ENCODE measurements at regions not wholly inside any gene's neighbourhood (a gene's known extent, or its start where the extent isn't known, plus 50 kb on each side); places are given as distances from the start of the nearest gene placed in this dataset.

- in situ Hi-C loops (cut with MboI; ENCODE audit: low sequenced_read_pairs) = no loop called here
- Histone ChIP-seq H3K36me3 (replicated peaks) (no peaks in the 10 kb centered on the region), H3K27me3 (ENCODE audit: low read depth) (no peaks in the 10 kb centered on the region), H3K4me1 (no peaks in the 10 kb centered on the region), H3K9me3 (no peaks in the 10 kb centered on the region), H3K4me3 (no peak overlapping the region)
- no peak for DNase-seq (ENCODE audit: low spot score in 2 of 2)
Measured at GRCh38 chr18:37764541-37765288, 199.1 kb upstream of the CELF4 start.

GRCh38 chr18:37762076-37762621 lies 196.6 kb upstream of the CELF4 start:
- Histone ChIP-seq H3K4me1 (no peaks in the 10 kb centered on the region), H3K4me3 (no peak overlapping the region), H3K27me3 (ENCODE audit: low read depth) (no peaks in the 10 kb centered on the region), H3K9me3 (no peaks in the 10 kb centered on the region), H3K36me3 (replicated peaks) (no peaks in the 10 kb centered on the region)
- in situ Hi-C loops (cut with MboI; ENCODE audit: low sequenced_read_pairs) = no loop called here
- no peak for DNase-seq (ENCODE audit: low spot score in 2 of 2)

GRCh38 chr18:37754141-37754540 lies 188.5 kb upstream of the CELF4 start:
- Histone ChIP-seq H3K27me3 (ENCODE audit: low read depth) (no peaks in the 10 kb centered on the region), H3K4me3 (no peak overlapping the region), H3K4me1 (no peaks in the 10 kb centered on the region), H3K9me3 (no peaks in the 10 kb centered on the region), H3K36me3 (replicated peaks) (no peaks in the 10 kb centered on the region)
- in situ Hi-C loops (cut with MboI; ENCODE audit: low sequenced_read_pairs) = no loop called here
- no peak for DNase-seq (ENCODE audit: low spot score in 2 of 2)

- Histone ChIP-seq H3K9me3 (no peaks in the 10 kb centered on the region), H3K4me3 (no peak overlapping the region), H3K27me3 (ENCODE audit: low read depth) (no peaks in the 10 kb centered on the region), H3K36me3 (replicated peaks) (no peaks in the 10 kb centered on the region), H3K4me1 (no peaks in the 10 kb centered on the region)
- in situ Hi-C loops (cut with MboI; ENCODE audit: low sequenced_read_pairs) = no loop called here
- DNase-seq (ENCODE audit: low spot score in 2 of 2) = no peak
Measured at GRCh38 chr18:37742436-37742835, 176.8 kb upstream of the CELF4 start.

- Histone ChIP-seq H3K27me3 (ENCODE audit: low read depth) (no peaks in the 10 kb centered on the region), H3K36me3 (replicated peaks) (no peaks in the 10 kb centered on the region), H3K9me3 (no peaks in the 10 kb centered on the region), H3K4me3 (no peak overlapping the region), H3K4me1 (no peaks in the 10 kb centered on the region)
- DNase-seq (ENCODE audit: low spot score in 2 of 2) = no peak
- in situ Hi-C loops (cut with MboI; ENCODE audit: low sequenced_read_pairs) = no loop called here
Measured at GRCh38 chr18:37741032-37741623, 175.5 kb upstream of the CELF4 start.

- Histone ChIP-seq H3K9me3 (no peaks in the 10 kb centered on the region), H3K4me1 (no peaks in the 10 kb centered on the region), H3K4me3 (no peak overlapping the region), H3K27me3 (ENCODE audit: low read depth) (no peaks in the 10 kb centered on the region), H3K36me3 (replicated peaks) (no peaks in the 10 kb centered on the region)
- in situ Hi-C loops (cut with MboI; ENCODE audit: low sequenced_read_pairs) = no loop called here
- DNase-seq (ENCODE audit: low spot score in 2 of 2) = no peak
Measured at GRCh38 chr18:37734406-37734805, 168.8 kb upstream of the CELF4 start.

- no peaks in the 10 kb centered on the region for H3K9me3 ChIP-seq
- H3K4me1 ChIP-seq = no peaks in the 10 kb centered on the region
- in situ Hi-C loops (cut with MboI; ENCODE audit: low sequenced_read_pairs) = no loop called here
- no peak for DNase-seq (ENCODE audit: low spot score in 2 of 2)
- no peak overlapping the region for H3K4me3 ChIP-seq
- H3K36me3 ChIP-seq (replicated peaks) = no peaks in the 10 kb centered on the region
- H3K27me3 ChIP-seq (ENCODE audit: low read depth) = no peaks in the 10 kb centered on the region
Measured at GRCh38 chr18:37729716-37730115, 164.1 kb upstream of the CELF4 start.

- in situ Hi-C loops (cut with MboI; ENCODE audit: low sequenced_read_pairs) = no loop called here
- no peak for DNase-seq (ENCODE audit: low spot score in 2 of 2)
- no peaks in the 10 kb centered on the region for H3K4me1 ChIP-seq
- H3K4me3 ChIP-seq = no peak overlapping the region
- no peaks in the 10 kb centered on the region for H3K9me3 ChIP-seq
- no peaks in the 10 kb centered on the region for H3K36me3 ChIP-seq (replicated peaks)
- no peaks in the 10 kb centered on the region for H3K27me3 ChIP-seq (ENCODE audit: low read depth)
Measured at GRCh38 chr18:37724206-37724605, 158.6 kb upstream of the CELF4 start.

- Histone ChIP-seq H3K4me3 (no peak overlapping the region), H3K9me3 (no peaks in the 10 kb centered on the region), H3K36me3 (replicated peaks) (no peaks in the 10 kb centered on the region), H3K4me1 (no peaks in the 10 kb centered on the region), H3K27me3 (ENCODE audit: low read depth) (no peaks in the 10 kb centered on the region)
- DNase-seq (ENCODE audit: low spot score in 2 of 2) = no peak
- in situ Hi-C loops (cut with MboI; ENCODE audit: low sequenced_read_pairs) = no loop called here
Measured at GRCh38 chr18:37721544-37722522, 156.2 kb upstream of the CELF4 start.

- DNase-seq (ENCODE audit: low spot score in 2 of 2) = no peak
- H3K36me3 ChIP-seq (replicated peaks) = no peaks in the 10 kb centered on the region
- H3K4me1 ChIP-seq = no peaks in the 10 kb centered on the region
- H3K9me3 ChIP-seq = no peaks in the 10 kb centered on the region
- in situ Hi-C loops (cut with MboI; ENCODE audit: low sequenced_read_pairs) = no loop called here
- H3K27me3 ChIP-seq (ENCODE audit: low read depth) = no peaks in the 10 kb centered on the region
- no peak overlapping the region for H3K4me3 ChIP-seq
Measured at GRCh38 chr18:37720663-37721062, 155.1 kb upstream of the CELF4 start.

- no peak for DNase-seq (ENCODE audit: low spot score in 2 of 2)
Measured at GRCh38 chr18:37717656-37718055, 152.1 kb upstream of the CELF4 start.

GRCh38 chr18:37717098-37717497 lies 151.5 kb upstream of the CELF4 start:
- in situ Hi-C loops (cut with MboI; ENCODE audit: low sequenced_read_pairs) = no loop called here
- DNase-seq (ENCODE audit: low spot score in 2 of 2) = no peak
- Histone ChIP-seq H3K9me3 (no peaks in the 10 kb centered on the region), H3K27me3 (ENCODE audit: low read depth) (no peaks in the 10 kb centered on the region), H3K36me3 (replicated peaks) (no peaks in the 10 kb centered on the region), H3K4me3 (no peak overlapping the region), H3K4me1 (no peaks in the 10 kb centered on the region)

More at GRCh38 chr18:37717656-37718055, 152.1 kb upstream of the CELF4 start:
- Histone ChIP-seq H3K4me1 (no peaks in the 10 kb centered on the region), H3K27me3 (ENCODE audit: low read depth) (no peaks in the 10 kb centered on the region), H3K4me3 (no peak overlapping the region), H3K9me3 (no peaks in the 10 kb centered on the region), H3K36me3 (replicated peaks) (no peaks in the 10 kb centered on the region)
- in situ Hi-C loops (cut with MboI; ENCODE audit: low sequenced_read_pairs) = no loop called here

- Histone ChIP-seq H3K36me3 (replicated peaks) (no peaks in the 10 kb centered on the region), H3K4me3 (no peak overlapping the region), H3K4me1 (no peaks in the 10 kb centered on the region), H3K27me3 (ENCODE audit: low read depth) (no peaks in the 10 kb centered on the region), H3K9me3 (no peaks in the 10 kb centered on the region)
- no peak for DNase-seq (ENCODE audit: low spot score in 2 of 2)
- in situ Hi-C loops (cut with MboI; ENCODE audit: low sequenced_read_pairs) = no loop called here
Measured at GRCh38 chr18:37716106-37716735, 150.6 kb upstream of the CELF4 start.
